SK-N-MC (cell line): ENCODE measurements at regions not wholly inside any gene's neighbourhood (a gene's known extent, or its start where the extent isn't known, plus 50 kb on each side); places are given as distances from the start of the nearest gene placed in this dataset.

ENCODE experiments used
- DNase-seq: peaks from one replicate; pipeline ENCODE4 v3.0.0-alpha.2; 2011; ENCODE audit warnings: low read depth, low spot score
- H3K27ac ChIP-seq: fragments of 200-600 bp; sonication (generic); 2 replicates; pipeline ENCODE4 v1.5.1; 2016; ENCODE audit warnings: mixed run types
- H3K36me3 ChIP-seq: fragments of 200-600 bp; sonication (generic); 2 replicates; pipeline ENCODE4 v1.6.1; 2017; ENCODE audit warnings: antibody characterized with exemption, low read length, mixed read lengths; ENCODE audit not compliant: insufficient read depth
- H3K4me3 ChIP-seq: fragments of 200-600 bp; sonication (generic); 2 replicates; pipeline ENCODE4 v1.5.1; 2016
- H3K9ac ChIP-seq: fragments of 200-600 bp; sonication (generic); 2 replicates; pipeline ENCODE4 v1.8.0; 2017; ENCODE audit warnings: mixed run types, mixed read lengths; ENCODE audit not compliant: insufficient read length
- H3K9me3 ChIP-seq: fragments of 200-600 bp; sonication (generic); 2 replicates; pipeline ENCODE4 v1.6.1; 2017; ENCODE audit warnings: low read depth, mild to moderate bottlenecking, antibody characterized with exemption, low read length, moderate library complexity, mixed read lengths
- EZH2 ChIP-seq: fragments of 200-600 bp; sonication (generic); IDR thresholded peaks from one replicate; pipeline ENCODE4 v1.6.1; 2017; ENCODE audit warnings: antibody characterized with exemption
- FOXP2 ChIP-seq: optimal IDR thresholded peaks from 2 replicates; pipeline ENCODE3; 2011; ENCODE audit warnings: mild to moderate bottlenecking, moderate library complexity; ENCODE audit not compliant: insufficient read depth; ENCODE audit errors: extremely low read length, control extremely low read depth
- POLR2AphosphoS5 ChIP-seq: IDR thresholded peaks from 2 replicates; pipeline ENCODE4 v1.6.1; 2012; ENCODE audit warnings: mild to moderate bottlenecking, low read depth, low read length, borderline replicate concordance

DNA sequence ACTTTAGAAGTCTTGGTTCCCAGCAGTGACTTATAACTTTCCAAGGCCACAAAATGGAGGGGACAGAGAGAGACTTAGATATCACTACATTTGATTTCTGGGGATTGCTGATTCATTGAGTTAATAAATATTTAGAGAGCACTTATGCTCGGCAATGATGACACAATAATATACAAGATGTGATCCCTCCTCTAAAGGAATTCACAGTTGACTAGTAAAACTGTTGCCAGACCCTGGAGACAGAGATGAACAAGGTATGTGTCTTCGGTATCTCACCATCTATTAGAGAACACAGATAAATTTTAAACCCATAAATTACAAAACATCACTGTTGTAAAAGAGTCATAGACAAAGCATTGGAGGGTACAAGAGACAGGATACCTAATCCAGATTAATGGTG, 437.5 kb downstream of the FOXO1 start:
- TF ChIP-seq EZH2 (no peak), POLR2AphosphoS5 (no peak), FOXP2 (no peak)

GRCh38 chr13:40230833-40231266, 435.6 kb downstream of the FOXO1 start:
- no peaks in the 10 kb centered on the region for H3K9me3 ChIP-seq
- H3K36me3 ChIP-seq, result no peaks in the 10 kb centered on the region
- no peak overlapping the region for H3K27ac ChIP-seq
- no peak overlapping the region for H3K4me3 ChIP-seq
- TF ChIP-seq FOXP2 (no peak), POLR2AphosphoS5 (no peak), EZH2 (no peak)
- DNase-seq, result no peak
- no peak overlapping the region for H3K9ac ChIP-seq

More for the DNA sequence above, 437.5 kb downstream of the FOXO1 start:
- Histone ChIP-seq H3K4me3 (no peak overlapping the region), H3K9me3 (no peaks in the 10 kb centered on the region), H3K36me3 (no peaks in the 10 kb centered on the region), H3K27ac (no peak overlapping the region), H3K9ac (no peak overlapping the region)
- DNase-seq, result no peak

DNA sequence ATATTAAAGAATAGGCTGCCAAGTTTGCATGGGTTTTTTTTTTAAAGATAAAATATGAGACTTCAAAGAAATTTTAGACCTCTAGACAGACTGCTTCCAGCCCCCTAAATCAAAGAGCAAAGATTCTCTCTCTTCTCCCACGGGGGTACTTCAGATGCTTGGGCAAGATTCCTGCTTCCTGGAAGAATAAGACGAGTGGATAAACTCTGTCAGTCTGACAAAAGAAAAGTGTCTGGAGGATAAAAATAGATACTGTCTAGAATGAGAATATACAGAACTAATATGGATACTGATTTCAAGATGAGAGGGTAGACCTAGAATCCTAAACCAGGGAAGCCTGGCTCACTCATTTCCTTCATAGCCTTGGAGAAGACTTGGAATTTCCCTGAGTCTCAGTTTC, 435.1 kb downstream of the FOXO1 start:
- Histone ChIP-seq H3K4me3 (no peak overlapping the region), H3K9ac (no peak overlapping the region), H3K9me3 (no peaks in the 10 kb centered on the region), H3K36me3 (no peaks in the 10 kb centered on the region), H3K27ac (no peak overlapping the region)
- no peak for DNase-seq
- TF ChIP-seq FOXP2, result no peak
- no peak for TF ChIP-seq EZH2
- no peak for TF ChIP-seq POLR2AphosphoS5

- H3K36me3 ChIP-seq, result no peaks in the 10 kb centered on the region
- H3K9ac ChIP-seq, result no peak overlapping the region
- TF ChIP-seq EZH2, result no peak
- TF ChIP-seq FOXP2, result no peak
- no peak for TF ChIP-seq POLR2AphosphoS5
- H3K27ac ChIP-seq, result no peak overlapping the region
- H3K9me3 ChIP-seq, result no peaks in the 10 kb centered on the region
- DNase-seq, result no peak
- H3K4me3 ChIP-seq, result no peak overlapping the region
Measured at GRCh38 chr13:40231751-40232150, 434.7 kb downstream of the FOXO1 start.

DNA sequence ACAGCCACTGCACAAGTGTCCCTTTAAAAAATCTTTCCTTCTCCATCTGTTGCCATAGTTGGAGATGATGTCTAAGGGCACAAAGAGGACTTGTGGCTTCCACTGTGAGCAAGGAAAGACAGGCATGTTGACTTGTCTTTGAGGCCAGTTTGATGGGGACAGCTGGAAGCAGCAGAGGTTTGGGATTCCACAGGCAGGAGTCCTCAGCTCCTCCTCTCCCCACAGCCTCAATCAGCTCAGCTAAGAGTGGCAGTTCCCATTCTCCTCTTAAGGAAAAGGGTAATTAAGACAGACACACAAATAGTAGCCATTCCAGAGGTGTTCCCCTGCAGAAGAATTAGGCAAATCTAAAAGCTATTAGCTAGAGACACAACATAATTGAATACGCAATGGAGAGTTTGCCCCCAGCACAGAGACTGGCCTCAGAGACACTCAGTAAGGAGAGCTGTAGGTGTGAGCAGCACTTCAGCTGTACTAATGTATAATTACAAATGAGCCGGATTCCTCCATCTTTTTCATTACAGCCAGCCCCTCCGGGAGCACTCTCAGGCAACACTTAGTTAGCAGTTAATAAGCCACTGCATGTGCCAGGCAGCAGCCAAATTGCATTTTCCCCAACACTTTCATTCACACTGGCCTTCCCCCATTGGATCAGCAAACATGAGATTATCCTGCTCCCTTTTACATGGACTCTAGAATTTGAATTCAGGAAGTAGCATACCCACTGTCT, 434.0 kb downstream of the FOXO1 start:
- H3K4me3 ChIP-seq, result no peak overlapping the region
- H3K36me3 ChIP-seq, result no peaks in the 10 kb centered on the region
- H3K9ac ChIP-seq, result no peak overlapping the region
- TF ChIP-seq FOXP2 (no peak), EZH2 (no peak), POLR2AphosphoS5 (no peak)
- H3K27ac ChIP-seq, result no peak overlapping the region
- DNase-seq, result no peak
- H3K9me3 ChIP-seq, result no peaks in the 10 kb centered on the region

DNA sequence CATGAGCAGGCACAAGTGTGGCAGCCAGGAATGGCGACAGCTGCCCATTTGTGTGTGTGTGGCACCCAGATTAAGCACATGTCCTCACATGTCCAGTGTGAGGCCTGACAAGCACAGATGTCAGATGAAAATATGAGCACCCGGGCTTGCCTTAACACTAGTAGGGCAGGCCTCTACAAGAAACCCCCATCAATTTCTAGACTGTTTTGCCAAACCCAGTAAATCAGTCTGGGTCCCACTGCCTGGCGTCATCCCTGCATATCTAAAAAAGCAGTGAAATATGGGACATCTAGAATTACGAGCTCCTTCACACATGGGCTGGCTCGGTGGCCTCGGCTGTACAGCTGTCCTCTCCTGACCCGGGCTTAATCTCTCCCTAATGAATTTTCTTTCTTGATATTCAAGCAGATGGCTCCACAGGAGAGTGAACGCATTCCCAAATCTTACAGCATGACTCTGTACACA, 432.7 kb downstream of the FOXO1 start:
- H3K27ac ChIP-seq, result no peak overlapping the region
- H3K4me3 ChIP-seq, result no peak overlapping the region
- DNase-seq, result no peak
- TF ChIP-seq POLR2AphosphoS5, result no peak
- TF ChIP-seq FOXP2, result no peak
- no peak for TF ChIP-seq EZH2
- H3K9ac ChIP-seq, result no peak overlapping the region
- no peaks in the 10 kb centered on the region for H3K9me3 ChIP-seq
- H3K36me3 ChIP-seq, result no peaks in the 10 kb centered on the region

DNA sequence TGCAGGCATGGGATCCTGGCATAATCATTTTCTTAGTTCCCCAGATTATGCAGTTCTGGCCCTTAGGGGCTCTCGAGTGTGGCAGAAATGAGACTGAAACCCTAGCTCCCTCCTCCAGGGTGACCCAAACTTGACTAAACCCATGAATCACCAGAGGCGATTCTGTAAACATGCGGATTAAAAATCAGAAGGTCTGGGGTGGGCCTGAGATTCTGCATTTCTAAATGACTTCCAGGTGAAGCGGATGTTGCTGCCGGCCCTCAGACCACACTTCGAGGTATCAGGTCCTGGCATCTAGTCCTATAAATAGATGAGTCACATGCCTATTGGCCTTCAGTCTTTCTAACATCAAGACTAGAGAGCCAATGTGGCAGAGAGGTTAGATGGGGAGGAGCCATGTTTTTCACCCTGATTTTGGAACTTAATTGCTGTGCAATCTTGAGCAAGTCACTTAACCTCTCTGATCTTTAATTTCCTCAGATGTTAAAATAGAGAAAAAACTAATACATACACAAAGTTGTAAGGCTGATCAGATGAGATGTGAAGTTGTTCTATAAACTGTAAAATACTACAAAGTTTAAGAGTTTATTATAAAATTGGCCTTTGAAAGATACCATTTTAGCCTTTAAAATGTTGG, 431.2 kb downstream of the FOXO1 start:
- Histone ChIP-seq H3K9me3 (no peaks in the 10 kb centered on the region), H3K36me3 (no peaks in the 10 kb centered on the region), H3K9ac (no peak overlapping the region), H3K4me3 (no peak overlapping the region), H3K27ac (no peak overlapping the region)
- no peak for TF ChIP-seq POLR2AphosphoS5
- no peak for TF ChIP-seq EZH2
- no peak for TF ChIP-seq FOXP2
- no peak for DNase-seq

GRCh38 chr13:40236566-40237168, 429.8 kb downstream of the FOXO1 start:
- no peak for TF ChIP-seq POLR2AphosphoS5
- no peak for TF ChIP-seq FOXP2
- TF ChIP-seq EZH2, result no peak
- no peak for DNase-seq
- Histone ChIP-seq H3K27ac (no peak overlapping the region), H3K36me3 (no peaks in the 10 kb centered on the region), H3K9ac (no peak overlapping the region), H3K9me3 (no peaks in the 10 kb centered on the region), H3K4me3 (no peak overlapping the region)

- no peak for DNase-seq
- no peak overlapping the region for H3K4me3 ChIP-seq
- TF ChIP-seq POLR2AphosphoS5, result no peak
- TF ChIP-seq EZH2, result no peak
- H3K9ac ChIP-seq, result no peak overlapping the region
- H3K36me3 ChIP-seq, result no peaks in the 10 kb centered on the region
- no peaks in the 10 kb centered on the region for H3K9me3 ChIP-seq
- no peak overlapping the region for H3K27ac ChIP-seq
Measured at GRCh38 chr13:40238761-40239160, 427.7 kb downstream of the FOXO1 start.
